HG02610 (cell line): ENCODE measurements at regions not wholly inside any gene's neighbourhood (a gene's known extent, or its start where the extent isn't known, plus 50 kb on each side); places are given as distances from the start of the nearest gene placed in this dataset.
"Not testable (repeated sequence)": the region's sequence is repeated elsewhere in the genome, so short reads cannot be mapped to it uniquely, and the experiment has no call there.

Experiments used
- ATAC-seq: cut with Tn5 transposase; IDR thresholded peaks from one replicate; pipeline ENCODE4 v1.9.1; 2021; ENCODE audit warnings: mild to moderate bottlenecking, moderate library complexity; ENCODE audit not compliant: unreplicated experiment

DNA sequence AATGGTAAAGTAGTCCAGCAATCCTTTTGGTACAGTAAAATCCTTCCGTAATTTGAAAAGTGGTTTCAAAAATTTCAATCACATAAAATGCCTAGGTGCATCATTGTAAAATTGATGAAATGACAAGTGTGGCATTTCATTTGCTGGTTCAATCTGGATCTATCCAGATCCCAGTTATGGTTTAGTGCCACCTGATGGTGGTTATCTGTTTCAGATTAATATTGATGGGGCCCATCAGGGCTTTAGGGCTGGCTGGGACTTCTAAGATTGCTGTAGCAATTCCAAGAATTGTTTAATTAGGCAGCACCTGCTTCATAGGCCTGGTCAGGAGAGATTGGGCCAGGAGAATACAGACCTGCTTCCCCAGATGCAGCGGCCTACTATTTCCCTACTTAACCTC is 55.5 kb upstream of the PIK3C3 start:
- no peak for ATAC-seq

GRCh38 chr18:41893432-41893831 is 61.6 kb upstream of the PIK3C3 start:
- no peak for ATAC-seq

- ATAC-seq = no peak
These were observed 67.9 kb upstream of the PIK3C3 start for GRCh38 chr18:41887100-41887499.

- ATAC-seq = no peak
These were observed 68.8 kb upstream of the PIK3C3 start for GRCh38 chr18:41886126-41886807.

- no peak for ATAC-seq
These were observed 73.7 kb upstream of the PIK3C3 start for GRCh38 chr18:41881285-41881684.

DNA sequence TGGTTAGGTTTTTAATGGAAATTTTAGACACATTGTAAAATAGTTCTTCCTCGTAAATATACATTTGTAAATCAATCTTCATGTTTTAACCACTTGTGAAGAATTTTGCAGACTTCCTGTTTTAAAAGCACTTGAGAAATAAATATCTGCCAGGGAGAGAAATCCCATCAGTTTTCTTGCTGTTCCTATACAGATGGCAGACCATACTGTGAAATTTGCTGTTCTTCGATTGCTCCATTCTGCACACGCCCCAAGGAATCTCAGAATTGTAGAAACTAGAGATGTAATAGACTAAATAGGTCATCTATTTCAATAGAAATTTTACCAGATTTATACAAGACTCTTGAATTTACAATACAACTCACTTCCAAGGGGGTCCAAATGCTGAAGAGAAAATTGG is 75.8 kb upstream of the PIK3C3 start:
- ATAC-seq = no peak

GRCh38 chr18:41875094-41875780 is 79.8 kb upstream of the PIK3C3 start:
- ATAC-seq = no peak

DNA sequence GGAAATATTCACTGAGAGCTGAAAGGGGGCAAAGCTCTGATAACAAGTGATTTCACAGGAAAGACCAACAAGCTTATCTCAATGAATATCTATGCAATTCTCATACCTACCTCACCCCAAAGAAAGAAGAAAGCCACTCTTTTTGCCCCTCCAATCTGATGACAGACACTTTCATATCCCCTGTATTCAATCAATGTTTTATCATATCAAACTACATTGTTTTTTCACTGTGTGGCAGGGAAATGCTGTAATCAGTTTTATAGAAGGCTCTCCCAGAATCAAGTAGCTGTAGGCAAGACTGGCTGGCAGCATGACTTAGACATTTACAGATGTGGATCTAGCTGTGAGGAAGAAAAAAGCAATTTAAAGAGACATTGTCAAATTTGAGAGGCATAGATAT is 81.3 kb upstream of the PIK3C3 start:
- ATAC-seq = no peak

DNA sequence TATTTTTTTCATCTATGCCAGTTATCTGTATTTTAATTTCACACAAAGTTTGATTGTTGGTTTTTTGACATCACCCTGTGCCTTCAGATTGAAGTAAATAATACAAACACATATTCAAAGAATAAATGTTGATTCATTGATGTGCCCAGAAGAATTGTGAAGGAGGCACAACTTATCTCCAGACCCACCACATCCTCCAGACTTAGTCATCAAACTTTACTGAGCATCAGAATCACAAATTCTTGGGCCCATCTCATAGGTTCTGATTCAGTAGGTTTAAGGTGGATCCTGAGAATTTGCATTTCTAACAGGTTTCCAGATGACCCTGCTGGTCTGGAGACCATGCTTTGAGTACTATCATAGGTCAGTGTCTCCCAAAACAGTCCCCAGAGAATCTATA is 82.8 kb upstream of the PIK3C3 start:
- ATAC-seq = no peak

DNA sequence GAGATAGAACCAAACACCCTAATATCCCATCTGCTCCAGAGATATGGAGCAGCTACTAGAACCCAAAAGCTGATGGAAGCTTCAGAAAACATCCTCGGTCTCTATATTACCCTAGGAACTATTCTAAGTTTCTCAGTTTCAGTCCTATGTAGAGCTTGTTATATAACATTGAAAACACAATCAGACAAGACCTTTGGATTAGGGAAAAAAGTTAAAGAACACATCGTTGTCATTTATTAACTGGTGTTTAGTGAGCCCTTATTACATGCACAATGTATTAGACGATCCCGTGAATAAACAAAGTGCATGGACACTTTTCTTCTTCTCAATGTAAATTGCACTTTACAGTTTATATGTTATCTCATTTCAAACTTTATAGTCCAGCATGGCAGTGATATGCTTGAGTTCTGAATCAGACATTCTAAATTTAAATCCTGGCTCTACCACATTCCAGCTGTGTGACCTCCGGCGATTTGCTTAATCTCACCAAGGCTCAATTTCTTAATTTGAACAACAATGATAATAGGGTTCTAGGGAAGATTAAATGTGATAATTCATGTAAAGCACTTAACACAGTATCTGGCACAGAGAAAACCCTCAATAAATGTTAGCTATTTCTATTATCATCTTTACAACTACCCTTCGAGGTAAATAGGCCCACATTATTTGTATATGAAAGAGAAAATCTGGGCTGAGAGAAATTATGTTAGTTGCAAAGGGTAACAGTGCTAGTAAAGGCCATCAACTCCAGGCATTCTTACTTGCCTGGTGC is 83.6 kb upstream of the PIK3C3 start:
- no peak for ATAC-seq

GRCh38 chr18:41870817-41871216 is 84.2 kb upstream of the PIK3C3 start:
- ATAC-seq = no peak

- no peak for ATAC-seq
These were observed 84.8 kb upstream of the PIK3C3 start for GRCh38 chr18:41870191-41870590.

DNA sequence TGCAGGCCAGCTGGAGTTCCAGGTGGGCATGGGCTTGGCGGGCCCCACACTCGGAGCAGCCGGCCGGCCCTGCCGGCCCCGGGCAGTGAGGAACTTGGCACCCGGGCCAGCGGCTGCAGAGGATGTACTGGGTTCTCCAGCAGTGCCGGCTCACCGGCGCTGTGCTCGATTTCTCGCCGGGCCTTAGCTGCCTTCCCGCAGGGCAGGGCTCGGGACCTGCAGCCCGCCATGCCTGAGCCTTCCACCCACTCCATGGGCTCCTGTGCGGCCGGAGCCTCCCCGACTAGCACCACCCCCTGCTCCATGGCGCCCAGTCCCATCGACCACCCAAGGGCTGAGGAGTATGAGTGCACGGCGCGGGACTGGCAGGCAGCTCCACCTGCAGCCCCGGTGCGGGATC is 89.2 kb upstream of the PIK3C3 start:
- ATAC-seq = not testable (repeated sequence)

DNA sequence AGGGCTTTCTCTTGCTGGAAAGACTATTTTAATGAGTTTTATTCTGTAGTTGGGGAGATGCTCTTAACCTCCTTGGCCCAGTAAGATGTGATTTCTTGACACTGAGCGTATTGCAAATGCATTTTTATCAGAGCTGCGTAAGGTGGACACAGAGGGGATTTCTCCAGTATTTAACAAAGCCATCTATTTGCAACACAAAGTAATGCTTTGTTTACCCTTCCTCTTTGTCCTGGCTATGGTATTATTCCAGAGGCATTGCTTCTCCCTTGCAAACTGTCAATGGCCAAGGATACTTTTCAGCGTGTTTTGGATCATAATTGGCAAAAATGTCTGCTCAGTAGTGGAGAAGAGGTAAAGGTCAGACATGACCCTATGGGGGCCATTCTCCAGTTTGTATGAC is 90.8 kb upstream of the PIK3C3 start:
- no peak for ATAC-seq

GRCh38 chr18:41862921-41863320 is 92.1 kb upstream of the PIK3C3 start:
- ATAC-seq = no peak

GRCh38 chr18:41860987-41861386 is 94.0 kb upstream of the PIK3C3 start:
- ATAC-seq = no peak

DNA sequence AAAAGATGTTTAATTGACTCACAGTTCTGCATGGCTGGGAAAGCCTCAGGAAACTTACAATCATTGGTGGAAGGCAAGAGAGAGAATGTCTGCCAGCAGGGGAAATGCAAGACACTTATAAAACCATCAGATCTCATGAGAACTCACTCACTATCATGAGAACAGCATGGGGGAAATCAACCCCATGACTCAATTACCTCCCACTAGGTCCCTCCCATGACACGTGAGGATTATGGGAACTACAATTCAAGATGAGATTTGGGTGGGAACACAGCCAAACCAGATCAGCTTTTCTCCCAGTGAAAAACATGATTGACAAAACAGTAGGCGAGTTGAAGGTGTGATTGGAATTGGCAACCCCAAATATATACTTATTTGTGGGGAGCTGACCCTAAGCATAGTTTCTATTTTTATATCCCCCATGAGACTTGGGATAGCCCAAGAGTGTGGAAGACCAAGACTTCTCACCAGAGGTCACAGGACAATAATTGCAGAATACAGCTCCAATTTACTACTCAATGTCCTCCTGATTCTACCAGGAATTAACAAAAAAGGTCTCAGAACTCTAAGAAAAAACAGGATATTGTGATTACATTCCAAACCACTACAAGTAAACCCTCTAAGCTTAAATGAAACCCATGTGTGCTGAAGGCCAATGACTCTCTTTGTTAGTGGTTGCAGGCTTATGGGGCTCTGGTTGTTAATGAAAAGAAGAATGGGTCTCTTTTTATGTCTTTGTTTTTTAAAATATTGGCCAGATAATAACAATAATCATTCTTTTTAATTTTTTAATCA is 96.1 kb upstream of the PIK3C3 start:
- no peak for ATAC-seq

DNA sequence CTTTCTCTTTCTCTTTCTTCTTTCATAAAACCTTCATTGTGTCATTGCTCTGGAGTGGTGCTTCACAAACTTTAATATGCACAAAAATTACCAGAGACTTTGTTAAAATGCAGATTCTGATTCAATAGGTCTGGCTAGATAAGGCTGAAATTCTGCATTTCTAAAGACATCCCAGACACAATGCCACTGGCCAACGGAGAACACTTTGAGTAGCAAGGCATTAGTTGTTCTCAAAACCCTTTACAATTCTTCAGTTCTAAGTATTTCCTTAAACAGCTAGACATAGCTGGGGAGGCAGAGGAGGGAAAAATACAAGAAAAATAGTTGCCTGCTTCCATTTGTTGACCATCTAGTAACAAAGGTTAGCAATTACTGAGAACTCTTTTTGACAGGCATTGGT is 101.8 kb upstream of the PIK3C3 start:
- no peak for ATAC-seq

DNA sequence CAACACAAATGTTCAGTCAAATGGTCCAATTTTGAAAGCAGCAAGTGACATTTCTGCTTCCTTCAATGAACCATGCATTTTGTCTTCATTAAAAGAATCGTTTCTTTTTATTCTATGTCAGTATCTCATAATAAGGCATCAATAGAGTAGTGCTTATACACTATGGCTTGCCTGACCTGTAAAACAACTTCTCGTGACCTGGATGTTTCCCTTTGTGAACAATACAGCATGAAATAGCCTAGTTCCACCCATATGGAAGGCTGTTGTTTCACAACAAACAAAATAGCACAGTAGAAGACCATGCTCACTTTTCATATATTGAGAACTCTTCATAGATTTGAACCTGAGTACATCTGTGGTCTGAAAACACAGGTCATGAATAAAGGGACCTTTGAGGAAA is 104.3 kb upstream of the PIK3C3 start:
- no peak for ATAC-seq

DNA sequence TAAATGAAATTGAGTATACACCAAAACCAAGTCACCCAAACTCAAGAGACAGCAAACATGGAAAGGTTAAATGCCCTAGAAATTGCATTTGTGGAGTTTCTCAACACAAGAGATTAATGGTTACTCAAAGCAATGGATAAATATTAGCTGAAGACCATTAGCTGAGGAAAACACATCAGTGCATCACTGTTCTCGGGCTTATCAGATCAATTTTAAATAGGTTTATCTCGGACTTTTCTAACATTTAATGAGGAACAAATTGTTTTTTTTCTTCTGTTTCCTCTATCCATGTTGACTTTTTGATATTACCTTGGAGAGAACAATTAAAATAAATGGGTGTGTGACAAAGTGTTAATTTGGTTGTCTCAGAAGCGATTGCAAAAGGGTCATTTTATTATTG is 105.4 kb upstream of the PIK3C3 start:
- no peak for ATAC-seq

- ATAC-seq = no peak
These were observed 109.5 kb upstream of the PIK3C3 start for GRCh38 chr18:41845563-41845962.
